Keratinocyte (primary cell): ENCODE measurements at regions not wholly inside any gene's neighbourhood (a gene's known extent, or its start where the extent isn't known, plus 50 kb on each side); places are given as distances from the start of the nearest gene placed in this dataset.

Experiments used
- CTCF ChIP-seq, 3 experiments: IDR thresholded peaks in 1 of 3; conservative IDR thresholded peaks in 1 of 3; optimal IDR thresholded peaks in 1 of 3; 2 replicates in 2 of 3; 3 replicates in 1 of 3; pipeline versions ENCODE3 to v1.5.1; 2011; ENCODE audit warnings: low read length in 3 of 3, mild to moderate bottlenecking in 3 of 3, moderate library complexity in 2 of 3, control low read depth in 1 of 3, inconsistent platforms in 1 of 3; ENCODE audit not compliant: insufficient read depth in 2 of 3; ENCODE audit errors: extremely low read depth in 1 of 3
- EZH2 ChIP-seq: IDR thresholded peaks from one replicate; pipeline ENCODE4 v1.6.1; 2012; ENCODE audit warnings: inconsistent platforms, mild to moderate bottlenecking, low read length, moderate library complexity

- TF ChIP-seq CTCF (optimal IDR thresholded peaks at IDR 0.05 in 1 of 3, IDR thresholded peaks at IDR 0.05 in 1 of 3, conservative IDR thresholded peaks at IDR 0.05 in 1 of 3; ENCODE audit: extremely low read depth in 1 of 3, insufficient read depth in 2 of 3, low read length in 3 of 3) (no peak), EZH2 (no peak)
These were observed 768.1 kb upstream of the TBX3 start for GRCh38 chr12:115451780-115452736.
